ENCODE measurements at regions not wholly inside any gene's neighbourhood (a gene's known extent, or its start where the extent isn't known, plus 50 kb on each side); places are given as distances from the start of the nearest gene placed in this dataset.

DNA sequence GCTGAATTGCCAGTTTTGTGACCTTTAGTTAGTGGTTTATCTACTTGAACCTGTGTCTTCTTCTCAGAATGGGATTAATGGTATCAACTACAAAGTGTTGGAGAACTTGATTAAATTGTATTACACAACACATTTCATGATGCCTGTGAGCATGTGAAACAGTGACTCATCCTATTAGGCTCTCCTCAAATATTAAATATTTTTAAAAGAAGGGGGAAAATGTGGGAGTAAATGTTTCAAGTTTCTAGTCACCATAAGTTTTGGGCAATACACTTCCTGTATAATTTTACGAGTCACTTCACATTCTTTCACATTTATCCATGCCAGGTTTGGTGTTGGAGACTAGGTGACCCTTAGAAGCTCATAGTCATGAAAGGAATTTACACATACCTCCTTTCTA lies 147.0 kb downstream of the HS3ST1 start:
- intact Hi-C loops (cut with DNase I): no loop called here
- DNase-seq (ENCODE audit: low spot score): no peak

DNA sequence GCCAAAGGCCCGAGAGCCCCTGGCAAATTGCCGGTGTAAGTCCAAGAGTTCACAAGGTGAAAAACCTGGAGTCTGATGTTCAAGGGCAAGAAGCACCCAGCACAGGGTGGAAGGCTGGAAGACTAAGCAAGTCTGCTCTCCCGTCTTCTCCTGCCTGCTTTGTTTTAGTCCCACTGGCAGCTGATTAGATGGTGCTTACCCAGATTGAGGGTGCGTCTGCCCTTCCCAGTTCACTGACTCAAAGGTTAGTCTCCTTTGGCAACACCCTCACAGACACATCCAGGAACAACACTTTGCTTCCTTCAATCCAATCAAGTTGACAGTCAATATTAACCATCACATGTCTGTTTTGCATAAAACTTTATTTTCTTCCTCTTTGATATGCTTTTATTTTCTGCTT lies 157.4 kb downstream of the HS3ST1 start:
- intact Hi-C loops (cut with DNase I): no loop called here
- no peak for DNase-seq (ENCODE audit: low spot score)

DNA sequence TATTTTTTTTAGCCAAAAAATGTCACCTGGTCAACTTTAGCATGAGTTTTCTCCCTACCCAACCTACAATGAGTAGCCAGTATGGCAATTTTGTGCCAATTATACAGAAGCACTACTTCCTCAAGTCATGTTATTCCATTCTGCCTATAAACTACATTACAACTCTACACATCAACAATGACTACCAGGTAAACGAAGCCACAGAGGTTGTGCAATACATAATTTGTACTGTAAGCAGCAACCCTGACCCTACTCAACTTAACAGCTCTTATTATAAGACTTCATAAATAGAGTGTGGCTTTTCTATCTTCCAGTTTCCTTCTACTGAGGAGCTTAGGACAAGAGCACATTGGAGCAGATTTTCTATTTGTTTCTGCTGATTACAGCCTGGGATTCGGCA lies 160.5 kb downstream of the HS3ST1 start:
- intact Hi-C loops (cut with DNase I): no loop called here
- DNase-seq (ENCODE audit: low spot score): no peak

DNA sequence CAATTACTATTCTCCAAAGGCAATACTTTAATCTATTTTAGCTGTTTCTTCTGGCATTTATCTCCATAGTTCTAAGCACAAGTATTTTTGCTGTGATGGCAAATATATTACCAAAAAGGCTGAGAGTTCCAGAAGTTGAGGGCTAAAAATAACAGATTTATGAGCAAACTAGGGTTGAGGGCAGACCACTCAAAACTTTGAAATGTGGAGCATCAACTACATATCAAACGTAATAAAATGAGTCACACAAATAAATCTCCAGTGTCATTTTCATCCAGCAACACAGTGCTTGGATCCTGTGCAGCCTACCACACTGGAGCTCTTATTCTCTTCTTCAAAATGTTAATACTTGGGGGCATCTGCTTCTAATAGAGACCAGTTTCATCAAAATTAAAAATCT lies 163.9 kb downstream of the HS3ST1 start:
- DNase-seq (ENCODE audit: low spot score): no peak
- intact Hi-C loops (cut with DNase I): no loop called here

DNA sequence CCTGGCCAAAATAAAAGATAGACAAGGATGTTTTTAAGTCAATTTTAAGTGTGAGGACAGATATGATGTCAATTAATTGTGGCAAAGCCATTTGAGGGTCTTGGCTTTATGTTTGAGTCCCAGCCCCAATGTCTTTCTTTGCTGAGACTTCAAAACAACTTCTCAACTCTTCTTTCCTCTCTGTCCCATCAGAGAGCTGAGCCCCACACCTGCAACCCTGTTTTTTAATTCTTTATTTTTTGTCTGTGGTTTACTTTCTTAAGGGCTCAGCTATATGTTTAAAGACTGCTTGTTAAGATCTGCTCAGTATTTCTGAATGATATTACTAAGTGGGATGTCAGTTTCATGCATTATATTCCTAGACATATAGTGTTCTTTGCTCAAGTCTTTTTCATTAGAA lies 164.3 kb downstream of the HS3ST1 start:
- DNase-seq (ENCODE audit: low spot score): no peak
- intact Hi-C loops (cut with DNase I): no loop called here

DNA sequence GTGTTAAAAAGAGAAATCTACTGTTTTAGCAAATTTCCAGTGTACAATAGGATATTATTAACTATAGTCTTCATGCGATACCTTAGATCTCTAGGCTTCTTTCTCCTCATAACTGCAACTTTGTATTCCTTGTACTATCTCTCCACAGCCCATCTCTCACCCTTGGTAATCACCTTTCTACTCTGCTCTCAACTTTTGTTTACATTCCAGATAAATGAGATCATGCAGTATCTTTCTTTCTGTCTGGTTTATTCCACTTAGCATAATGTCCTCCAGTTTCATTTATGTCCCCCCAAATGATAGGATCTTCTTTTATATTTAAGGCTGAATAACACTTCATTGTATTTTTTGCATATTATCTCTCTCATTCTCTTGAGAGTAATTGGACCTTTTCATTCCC lies 165.5 kb downstream of the HS3ST1 start:
- no peak for DNase-seq (ENCODE audit: low spot score)
- intact Hi-C loops (cut with DNase I): no loop called here

DNA sequence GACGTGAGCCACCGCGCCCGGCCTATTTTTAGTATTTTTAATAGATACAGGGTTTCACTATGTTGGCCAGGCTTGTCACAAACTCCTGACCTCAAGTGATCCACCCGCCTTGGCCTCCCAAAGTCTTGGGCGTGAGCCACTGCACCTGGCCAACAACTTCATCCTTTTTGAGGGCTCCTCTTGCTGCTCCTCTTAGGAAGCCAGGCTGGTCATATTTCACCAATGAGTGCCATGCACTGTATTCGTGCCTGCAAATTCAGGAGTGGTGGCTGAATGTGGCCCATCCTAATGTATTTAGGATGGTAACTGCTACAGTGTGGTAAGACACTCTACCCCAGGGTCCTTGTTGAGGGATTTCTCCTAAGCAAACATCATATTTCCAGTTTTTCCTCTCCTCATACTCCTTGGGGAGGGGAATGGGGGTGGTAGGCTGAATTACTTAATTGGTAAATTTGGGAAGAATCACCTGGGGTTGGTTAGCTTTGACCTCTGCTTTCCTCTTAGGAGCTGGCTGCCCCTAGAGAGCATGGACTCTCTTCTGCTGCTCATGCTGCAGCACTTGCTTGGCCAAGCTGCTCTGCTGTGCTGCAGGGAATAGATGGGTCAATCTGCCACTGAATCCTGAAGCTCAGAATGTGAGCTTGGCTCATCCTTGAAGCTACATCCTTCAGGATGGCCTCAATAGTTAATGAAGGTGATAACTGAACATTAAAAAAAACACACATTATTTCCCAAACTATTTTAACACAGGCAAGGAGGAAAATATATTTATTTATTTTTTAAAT lies 167.4 kb downstream of the HS3ST1 start:
- no peak for DNase-seq (ENCODE audit: low spot score)
- intact Hi-C loops (cut with DNase I): no loop called here

DNA sequence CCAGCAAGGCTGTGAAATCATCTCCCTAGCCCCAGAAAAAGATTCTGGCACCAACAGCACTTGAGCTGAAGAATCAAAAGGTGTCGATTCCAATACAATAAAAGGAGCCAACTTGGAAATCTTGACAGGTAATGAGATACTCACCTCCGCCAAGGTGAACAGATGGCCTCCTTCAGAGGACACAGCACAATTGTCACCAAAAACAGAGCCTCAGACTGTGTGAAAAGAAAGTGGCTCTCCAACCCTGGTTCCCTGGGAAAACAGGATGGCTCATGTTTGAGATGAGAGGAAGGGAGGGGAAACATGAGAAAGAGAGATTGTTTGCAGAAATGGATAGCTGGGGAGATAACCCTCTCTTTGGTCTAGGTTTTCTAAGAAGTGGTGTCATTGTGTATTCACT lies 168.9 kb downstream of the HS3ST1 start:
- DNase-seq (ENCODE audit: low spot score): no peak
- intact Hi-C loops (cut with DNase I): no loop called here

DNA sequence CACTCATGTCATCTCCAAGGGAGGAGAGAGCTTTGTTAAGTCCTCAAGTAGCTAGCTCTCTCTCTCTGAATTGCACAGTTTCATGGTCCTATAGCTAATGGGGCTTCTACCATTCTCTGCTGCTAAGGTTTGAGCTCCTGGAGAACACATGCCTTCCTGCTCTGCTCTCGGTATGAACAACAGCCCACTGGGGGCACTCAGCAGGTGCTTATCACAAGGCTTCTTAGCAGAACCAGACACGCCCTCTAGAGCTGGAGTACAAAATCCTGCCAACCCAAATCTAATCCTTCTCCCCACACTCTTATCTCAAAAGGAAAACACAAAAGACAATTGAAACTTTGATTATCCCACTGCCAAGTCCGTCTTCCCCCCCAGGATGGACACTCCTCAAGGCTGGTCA lies 176.5 kb downstream of the HS3ST1 start:
- DNase-seq (ENCODE audit: low spot score): no peak
- intact Hi-C loops (cut with DNase I): no loop called here

DNA sequence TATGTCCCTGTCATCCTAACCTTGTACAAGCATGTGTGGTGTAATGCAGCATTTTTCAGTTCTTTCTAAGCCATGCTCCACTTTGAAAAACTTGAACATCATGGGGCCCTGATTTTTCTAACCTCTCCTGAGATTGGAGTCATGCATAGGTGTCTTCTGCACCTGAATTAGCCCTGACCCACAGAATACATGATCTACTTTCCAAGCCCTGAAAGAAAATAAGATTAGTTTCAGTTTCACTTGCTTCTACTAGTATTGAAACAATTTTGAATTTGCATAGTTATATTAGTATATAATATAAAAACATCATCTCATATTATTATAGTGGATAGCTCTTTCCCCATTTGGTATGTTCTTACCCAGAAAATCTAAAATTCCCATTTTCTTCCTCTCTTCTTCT lies 178.2 kb downstream of the HS3ST1 start:
- no peak for DNase-seq (ENCODE audit: low spot score)
- intact Hi-C loops (cut with DNase I): no loop called here

DNA sequence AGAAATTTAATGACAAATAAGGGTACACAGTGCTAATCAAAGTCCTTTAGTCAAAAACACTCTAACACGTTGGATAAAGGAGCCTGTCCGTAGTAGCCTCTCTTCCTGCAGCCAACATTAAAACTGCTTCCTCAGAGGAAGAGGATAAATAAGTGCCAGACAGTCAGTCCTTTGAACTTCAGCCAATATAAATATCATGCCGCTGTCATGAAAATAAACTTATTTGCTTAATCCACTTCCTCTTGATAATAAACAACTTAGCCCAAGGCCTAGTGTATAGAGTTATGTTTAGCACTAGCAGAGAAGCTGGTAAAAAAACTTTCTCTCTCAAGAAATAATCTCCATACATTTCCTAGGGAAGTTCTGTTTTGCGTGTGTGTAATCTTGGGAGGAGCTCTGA lies 196.7 kb downstream of the HS3ST1 start:
- intact Hi-C loops (cut with DNase I): no loop called here
- no peak for DNase-seq (ENCODE audit: low spot score)

DNA sequence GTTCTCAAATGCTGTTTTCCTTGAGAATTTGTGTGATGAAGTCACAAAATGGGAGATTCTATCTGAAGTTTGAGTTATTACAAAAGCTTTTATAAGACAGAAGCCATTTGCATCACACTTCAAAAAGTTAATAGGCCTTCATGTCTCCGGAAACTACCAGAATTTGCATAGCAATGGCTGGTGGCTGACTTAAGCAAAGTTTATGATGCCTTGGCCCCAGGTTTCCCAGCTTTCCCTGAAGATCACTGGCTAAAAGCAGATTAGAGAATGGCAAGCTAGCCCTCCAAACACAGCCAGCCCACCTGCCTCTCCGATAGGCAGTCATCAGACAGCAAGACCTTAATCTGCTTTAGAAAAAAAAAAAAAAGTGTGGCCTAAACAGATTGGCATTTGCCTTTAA lies 197.8 kb downstream of the HS3ST1 start:
- no peak for DNase-seq (ENCODE audit: low spot score)

DNA sequence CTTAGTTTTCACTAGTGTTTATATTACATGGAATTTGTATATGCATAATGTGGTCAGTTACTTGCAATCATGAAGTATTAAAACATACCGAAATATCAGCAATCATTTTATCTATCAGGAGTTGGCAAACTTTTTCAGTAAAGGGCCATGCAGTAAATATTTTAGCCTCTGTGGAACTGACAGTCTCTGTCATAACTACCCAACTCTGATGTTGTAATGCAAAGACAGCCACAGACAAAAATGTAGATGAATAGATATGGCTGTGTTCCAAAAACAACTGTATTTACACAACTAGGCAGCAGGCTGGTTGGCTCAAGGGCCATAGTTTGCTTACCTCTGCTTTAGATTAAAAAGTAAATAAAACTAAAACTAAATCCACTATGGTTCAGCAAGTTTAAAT lies 200.2 kb downstream of the HS3ST1 start:
- DNase-seq (ENCODE audit: low spot score): no peak
- intact Hi-C loops (cut with DNase I): no loop called here

More for the DNA sequence above, 197.8 kb downstream of the HS3ST1 start:
- intact Hi-C loops (cut with DNase I): no loop called here

DNA sequence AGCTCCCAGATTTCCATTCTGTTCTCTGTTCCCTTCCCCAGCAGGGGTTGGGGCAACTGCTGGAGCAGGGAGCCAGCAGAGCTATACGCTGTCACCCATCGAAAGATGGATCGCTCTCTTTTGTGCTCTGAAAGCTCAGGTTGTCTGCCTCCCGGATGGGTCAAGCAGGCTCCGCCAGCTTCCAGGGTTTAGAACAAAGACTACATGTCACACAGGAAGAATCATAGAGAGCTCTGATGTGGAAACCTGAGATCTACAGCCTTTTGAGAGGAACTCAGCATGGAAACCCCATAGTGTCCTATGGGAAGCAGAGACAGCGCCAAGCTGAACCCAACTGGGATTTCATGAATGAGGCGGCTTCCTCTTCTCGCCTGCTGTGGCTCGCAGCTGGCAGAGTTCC lies 205.4 kb downstream of the HS3ST1 start:
- intact Hi-C loops (cut with DNase I): no loop called here
- no peak for DNase-seq (ENCODE audit: low spot score)

DNA sequence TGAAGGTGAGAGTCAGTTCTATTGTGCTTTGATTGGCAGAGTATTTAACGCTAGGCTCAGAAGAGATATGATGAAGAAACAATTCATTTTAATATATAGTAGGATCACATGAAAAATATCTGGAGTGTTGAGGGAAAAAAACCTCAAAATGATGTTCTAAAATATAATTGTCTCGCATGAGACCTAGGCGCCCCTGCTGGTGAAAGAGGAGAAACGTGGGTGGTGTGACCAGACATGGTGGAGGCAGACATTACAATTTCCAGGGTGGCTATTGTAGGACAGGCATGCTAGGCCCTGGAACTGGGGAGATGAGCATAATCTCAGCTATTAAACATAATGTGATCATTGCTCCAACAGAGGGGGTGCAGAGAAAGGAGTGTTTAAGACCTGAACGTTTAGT lies 210.0 kb downstream of the HS3ST1 start:
- intact Hi-C loops (cut with DNase I): no loop called here
- no peak for DNase-seq (ENCODE audit: low spot score)

DNA sequence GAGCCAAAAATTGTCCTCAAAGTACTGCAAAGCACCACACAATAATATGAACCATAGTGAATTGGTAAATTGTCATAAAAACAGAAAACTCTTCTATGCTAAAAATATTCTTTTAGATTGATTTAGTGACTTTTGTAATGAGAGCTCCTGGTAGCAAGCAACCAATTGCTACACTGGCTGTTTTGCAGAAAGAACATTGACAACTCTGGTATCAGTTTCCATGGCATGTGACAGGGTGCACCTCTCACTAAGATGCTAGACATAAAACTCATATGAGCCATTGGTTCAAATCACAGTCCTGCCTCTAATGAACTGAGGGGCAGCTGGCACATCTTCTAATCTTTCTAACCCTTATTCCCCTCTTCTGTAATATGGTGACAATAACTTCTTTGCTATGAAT lies 212.2 kb downstream of the HS3ST1 start:
- no peak for DNase-seq (ENCODE audit: low spot score)
- intact Hi-C loops (cut with DNase I): no loop called here

DNA sequence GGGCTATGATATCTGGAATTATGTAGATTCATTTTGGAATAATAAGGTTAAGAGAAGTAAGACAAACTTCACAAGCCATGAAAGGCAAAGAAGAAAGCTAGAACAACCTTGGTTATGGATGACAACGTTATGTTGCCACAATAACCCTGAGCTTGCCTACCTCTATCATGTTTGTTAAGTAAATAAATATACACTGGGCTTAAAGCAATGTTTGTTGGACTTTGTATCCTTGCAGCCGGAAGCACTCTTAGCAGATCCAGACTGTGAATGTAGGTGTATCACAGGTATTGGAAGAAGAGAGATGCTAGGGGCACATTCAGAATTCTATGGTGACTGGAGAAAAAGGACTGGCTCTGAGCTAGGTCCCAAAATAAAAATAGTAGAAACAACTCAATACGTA lies 214.4 kb downstream of the HS3ST1 start:
- intact Hi-C loops (cut with DNase I): no loop called here
- no peak for DNase-seq (ENCODE audit: low spot score)

DNA sequence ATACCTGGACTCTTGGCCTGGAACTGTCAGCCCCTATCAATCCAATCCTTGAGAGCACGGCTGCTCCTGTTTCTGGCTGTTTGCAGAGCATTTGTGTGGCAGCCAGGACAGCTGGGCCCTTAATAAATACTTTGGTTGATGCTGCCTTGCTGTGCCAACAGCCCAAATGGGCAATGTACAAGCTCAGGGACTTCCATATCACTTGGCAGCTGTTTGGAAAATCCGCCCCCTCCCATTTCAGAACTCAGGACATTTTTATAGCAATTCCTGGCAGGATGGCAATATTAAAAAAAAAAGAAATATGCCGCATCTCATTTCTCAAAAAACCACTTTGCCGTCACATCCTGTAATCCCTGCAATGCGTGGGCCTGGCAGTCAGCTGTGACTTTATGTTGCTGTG lies 218.9 kb downstream of the HS3ST1 start:
- intact Hi-C loops (cut with DNase I): no loop called here
- no peak for DNase-seq (ENCODE audit: low spot score)

DNA sequence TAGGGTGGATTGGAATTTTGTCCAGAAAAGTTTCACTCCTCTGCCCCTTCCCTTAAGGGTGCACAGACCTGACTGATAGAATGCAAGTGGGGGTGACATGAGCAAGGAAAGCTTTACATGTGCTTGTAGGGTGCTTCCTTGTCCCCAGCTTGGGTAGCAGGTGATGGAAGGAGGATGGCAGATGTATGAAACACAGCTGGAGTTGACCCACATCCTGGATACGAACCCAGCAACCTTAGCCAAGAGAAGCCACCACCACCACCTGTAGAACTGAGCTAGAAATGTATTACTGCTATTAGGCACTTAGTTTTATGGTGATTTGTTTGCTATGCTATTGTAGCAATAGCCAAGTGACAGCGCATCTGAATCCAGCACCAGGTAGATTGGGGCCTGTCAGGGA lies 227.4 kb downstream of the HS3ST1 start:
- intact Hi-C loops (cut with DNase I): no loop called here
- DNase-seq (ENCODE audit: low spot score): no peak

DNA sequence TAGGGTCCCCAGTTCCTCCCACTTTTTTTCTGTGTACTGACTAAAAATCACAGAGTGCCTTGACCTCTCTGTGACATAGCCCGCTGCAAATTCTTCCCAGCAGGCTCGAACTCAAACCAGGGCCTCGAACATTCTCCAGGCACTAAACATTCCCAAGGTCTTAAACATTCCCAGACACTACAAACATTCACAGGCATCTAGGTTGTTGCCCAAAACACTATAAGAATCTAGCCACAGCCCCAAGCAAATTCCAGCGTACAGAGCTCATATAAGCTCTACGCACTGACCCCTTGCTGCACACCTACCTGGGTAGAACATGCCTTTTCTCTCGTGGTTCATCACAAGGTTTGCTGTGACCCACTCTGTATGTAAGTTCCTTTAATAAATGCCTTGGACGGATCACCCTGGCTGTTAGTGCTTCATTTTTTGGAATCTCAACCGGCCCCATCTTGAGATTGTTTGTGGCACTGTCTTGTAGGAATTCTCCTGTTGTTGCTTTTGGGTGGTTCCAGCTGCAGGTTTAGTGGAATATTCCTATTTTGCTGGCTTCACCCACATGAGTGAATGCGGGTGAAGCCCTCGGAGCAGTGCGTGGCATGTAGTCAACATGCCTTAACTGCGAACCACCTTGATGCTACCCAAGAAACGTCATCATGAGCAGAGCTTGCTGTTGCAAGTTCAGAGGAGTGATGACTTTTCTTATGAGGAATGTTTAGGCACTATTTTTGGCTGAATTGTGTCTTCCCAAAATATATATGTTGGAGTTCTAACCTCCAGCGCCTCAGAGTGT lies 230.0 kb downstream of the HS3ST1 start:
- intact Hi-C loops (cut with DNase I): no loop called here
- DNase-seq (ENCODE audit: low spot score): no peak

All from posterior vena cava (tissue), 2 donors.